Activated CD4-positive, CD25-positive, alpha-beta regulatory T cell treated with anti-CD3 and anti-CD28 coated beads, Interleukin-2, amount 50 U/mL, for 72 hours (primary cell): ENCODE measurements at regions not wholly inside any gene's neighbourhood (a gene's known extent, or its start where the extent isn't known, plus 50 kb on each side); places are given as distances from the start of the nearest gene placed in this dataset.

Source experiments
- DNase-seq: peaks from one replicate; pipeline ENCODE4 v3.0.0; 2021

DNA sequence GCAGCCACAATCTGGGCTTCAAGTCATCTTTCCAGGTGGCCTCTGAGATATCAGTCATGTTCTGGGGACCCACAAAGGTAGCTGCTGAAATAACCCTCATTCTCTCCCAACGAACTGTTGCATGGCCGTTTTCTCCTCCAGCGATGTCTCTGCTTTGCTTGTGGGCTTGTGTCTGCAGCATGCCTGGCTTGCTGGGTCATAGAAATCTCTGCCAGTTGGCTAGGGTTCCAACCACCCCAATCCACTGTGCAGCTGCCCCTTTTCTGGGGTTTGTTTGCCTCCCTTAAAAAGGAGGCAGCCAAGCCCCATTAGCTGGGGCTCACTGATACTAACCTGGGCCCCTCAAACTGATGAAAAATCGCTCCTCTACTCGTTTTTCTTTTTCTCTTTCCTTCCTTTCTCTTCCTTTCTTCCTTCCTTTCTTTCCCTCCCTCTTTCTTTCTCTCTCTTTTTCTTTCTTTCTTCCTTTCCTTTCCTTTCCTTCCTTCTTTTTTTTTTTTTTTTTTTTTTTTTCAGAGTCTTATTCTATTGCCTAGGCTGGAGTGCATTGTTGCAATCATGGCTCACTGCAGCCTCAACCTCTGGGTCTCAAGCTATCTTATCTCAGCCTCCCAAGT lies 680.0 kb downstream of the EPHA4 start:
- no peak for DNase-seq

DNA sequence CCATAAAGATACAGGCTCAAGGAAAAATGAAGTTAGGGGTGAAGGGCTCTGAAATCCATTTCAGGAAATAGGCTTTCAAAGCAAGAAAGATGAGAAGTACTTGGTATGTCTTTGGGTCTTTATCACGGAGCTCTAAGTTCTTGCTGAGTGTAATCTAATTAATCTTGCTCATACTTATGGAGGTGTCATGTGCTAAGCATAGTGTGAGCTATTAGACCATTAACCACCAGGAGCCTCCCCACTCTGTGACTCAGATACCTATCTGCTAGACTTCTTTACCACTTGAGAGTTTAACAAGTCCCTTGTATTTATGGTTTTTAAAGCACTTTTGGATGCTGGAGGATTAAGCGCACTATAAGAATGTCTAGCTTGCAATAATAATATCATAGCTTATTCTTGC lies 678.7 kb downstream of the EPHA4 start:
- no peak for DNase-seq

DNA sequence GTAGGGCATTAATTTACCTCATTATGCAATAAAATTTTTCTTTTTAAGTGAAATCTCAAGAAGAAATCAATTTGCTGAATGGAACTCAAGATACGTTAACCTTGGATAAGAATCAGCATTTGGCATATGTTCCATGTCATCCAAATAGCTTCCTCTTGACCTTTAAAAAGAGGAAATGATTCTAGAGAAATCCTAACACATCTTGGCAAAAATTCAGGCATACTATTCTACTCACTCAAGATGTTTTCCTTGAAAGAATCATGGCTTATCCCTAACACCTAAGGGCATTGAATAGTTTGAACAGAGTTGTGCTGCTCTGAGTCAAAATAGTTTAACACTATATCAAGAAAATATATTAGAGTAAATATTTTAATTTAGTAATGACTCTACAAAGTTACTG lies 678.0 kb downstream of the EPHA4 start:
- no peak for DNase-seq

DNA sequence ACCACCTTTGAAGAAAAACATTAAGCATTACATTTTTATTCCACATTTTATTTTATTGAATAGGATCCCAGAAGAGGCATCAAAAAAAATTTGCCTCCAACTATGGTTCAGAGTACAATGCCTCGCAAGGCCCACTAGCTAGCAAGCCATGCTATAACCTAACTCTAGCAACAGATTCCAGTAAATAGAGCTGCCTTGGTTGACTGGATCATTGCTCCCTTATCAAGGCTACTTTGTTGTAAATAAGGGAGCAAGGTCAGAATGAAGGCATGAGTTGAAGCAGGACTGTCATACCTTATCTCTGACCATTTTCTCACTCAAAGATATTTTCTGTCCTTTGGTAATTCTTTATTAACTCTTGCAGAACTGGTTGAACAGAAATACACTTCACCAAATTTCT lies 672.6 kb downstream of the EPHA4 start:
- DNase-seq: no peak

DNA sequence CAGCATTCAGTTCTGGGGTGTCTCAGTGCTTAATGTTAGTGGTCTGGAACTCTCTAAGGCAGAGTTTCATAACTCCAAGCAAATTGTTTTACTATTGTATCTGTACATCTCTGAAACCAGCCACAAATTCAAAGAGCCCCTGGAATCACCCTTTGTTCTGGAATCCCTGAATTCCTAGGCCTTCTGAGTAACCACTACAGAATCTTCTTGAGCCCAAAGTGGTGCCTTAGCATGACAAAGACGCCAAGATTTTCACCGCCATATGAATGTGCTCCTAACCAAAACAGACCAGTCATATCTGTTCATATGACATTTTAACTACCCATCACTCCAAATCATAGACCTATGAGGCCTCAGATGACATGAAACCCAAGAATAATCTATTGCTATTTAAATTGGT lies 668.1 kb downstream of the EPHA4 start:
- DNase-seq: no peak

DNA sequence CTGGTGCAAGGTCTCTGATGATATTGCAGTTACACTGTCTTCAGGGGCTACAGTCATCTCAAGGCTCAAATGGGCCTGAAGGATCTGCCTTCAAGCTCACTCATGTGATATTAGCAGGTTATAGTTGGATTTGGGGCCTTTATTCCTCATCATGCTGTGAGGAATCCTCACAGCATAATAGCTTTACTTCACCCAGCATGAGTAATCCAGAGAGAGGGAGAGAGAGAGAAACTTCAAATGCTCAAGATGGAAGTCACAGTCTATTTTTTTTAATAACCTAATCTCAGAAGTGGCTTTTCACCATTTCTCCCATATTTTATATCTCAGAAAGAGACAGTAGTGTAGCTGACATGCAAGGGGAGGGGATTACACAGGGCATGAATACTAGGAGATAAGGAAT lies 658.7 kb downstream of the EPHA4 start:
- DNase-seq: no peak

DNA sequence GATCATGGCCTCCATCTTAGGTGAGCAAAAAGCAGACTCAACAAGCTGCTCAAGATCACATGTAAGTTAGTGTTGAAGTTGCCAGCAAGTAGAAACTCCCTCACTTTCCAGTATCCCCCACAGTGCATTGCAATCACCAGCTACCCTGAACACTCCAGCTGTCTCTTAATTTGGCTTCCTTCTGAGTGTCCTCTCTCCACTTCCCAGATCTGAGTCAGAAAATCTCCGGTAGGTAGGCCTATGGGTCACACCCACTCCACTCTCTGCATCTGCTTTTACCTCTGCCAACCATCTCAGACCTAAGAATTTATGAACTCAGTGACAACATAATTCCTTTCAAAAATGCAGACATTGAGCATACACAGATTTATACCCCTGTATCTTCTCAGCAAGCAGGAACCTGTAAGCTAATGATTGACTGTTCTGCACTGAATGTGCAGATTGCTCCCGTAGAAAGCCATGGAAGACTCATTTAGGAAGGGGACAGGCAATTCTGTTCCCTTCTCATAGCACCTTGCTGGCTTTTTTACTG lies 656.9 kb downstream of the EPHA4 start:
- DNase-seq: no peak

DNA sequence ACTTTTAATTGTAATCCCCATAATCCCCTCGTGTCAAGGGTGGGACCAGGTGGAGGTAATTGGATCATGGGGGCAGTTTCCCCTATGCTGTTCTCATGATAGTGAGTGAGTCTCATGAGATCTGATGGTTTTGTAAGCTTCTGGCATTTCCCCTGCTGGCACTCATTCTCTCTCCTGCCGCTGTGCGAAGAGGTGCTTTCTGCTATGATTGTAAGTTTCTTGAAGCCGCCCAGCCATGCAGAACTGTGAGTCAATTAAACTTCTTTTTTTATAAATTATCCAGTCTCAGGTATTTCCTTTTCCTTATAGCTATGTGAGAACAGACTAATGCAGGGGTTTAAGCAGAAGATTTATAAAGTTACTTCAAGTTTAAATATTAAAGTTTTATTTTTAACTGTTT lies 655.2 kb downstream of the EPHA4 start:
- DNase-seq: no peak

DNA sequence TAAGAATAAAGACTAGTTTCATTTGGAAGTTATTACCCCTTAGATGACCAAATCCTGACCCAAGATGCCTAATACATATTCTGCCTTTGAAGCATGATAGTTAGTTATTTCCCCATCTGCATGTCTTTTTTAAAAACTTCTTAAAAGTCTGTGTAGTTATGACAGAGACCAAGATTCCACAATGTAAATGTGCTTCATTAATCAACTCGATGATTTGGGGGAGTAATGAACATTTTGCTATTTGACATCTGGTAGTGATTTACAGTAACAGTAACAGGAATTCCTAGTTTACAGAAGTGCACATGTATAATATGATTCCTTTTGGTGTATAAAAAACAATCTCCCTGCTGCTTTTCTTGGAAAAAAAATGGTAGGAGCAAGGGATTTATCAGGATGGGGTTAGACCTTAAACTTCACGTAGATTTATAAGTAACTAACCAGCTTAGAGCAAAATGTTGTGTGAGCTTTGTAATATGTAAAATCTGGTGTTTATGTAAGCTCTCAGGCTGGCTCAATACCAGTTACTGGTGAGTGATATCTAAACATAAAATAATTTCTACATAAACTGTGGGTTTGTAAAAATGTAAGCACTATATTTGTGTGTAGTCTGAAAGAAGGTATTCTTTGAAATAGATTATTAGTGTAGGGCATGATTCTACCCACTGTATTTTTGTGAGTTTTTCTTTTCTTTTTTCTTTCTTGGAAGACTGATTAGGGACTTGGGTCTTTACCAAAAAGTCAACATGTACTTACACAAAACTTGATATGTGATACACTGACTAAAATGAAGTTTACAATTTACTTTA lies 641.6 kb downstream of the EPHA4 start:
- DNase-seq: no peak

DNA sequence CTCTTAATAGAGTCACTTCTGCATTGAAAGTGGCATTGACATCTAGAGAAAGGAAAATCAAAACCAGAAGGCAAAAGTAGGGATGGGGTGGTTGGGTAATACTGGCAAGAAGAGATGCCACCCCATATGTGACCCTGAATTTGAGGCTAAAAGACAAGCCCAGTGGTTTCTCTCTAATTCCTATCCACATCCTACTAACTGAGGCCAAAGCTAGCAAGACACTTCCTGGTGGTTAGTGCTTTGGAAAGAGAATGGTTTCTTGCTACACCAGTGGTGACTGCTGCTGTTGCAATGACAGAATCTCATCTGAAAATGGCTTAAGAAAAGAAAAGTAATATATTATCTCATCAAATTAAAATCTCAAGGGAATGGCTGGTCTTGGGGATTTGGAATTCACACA lies 640.6 kb downstream of the EPHA4 start:
- no peak for DNase-seq

DNA sequence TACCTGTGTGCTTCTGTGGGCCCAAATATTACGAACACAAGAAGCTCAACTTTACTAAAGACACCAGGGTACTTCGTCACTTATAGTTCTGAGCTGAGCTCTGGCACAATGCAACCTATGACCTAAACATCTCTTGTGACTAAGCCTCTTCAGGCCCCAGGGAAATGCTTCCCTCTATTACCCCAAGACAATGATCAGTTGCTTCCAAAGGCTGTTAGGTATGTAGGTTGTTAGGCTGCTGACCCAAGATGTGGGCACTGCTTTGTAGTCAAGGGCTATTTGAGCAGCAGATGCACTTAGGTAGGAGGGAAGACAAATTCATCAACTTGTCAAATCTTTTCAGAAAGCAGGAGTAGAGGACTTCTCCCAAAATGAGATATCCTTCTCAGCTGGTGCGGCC lies 640.1 kb downstream of the EPHA4 start:
- no peak for DNase-seq

DNA sequence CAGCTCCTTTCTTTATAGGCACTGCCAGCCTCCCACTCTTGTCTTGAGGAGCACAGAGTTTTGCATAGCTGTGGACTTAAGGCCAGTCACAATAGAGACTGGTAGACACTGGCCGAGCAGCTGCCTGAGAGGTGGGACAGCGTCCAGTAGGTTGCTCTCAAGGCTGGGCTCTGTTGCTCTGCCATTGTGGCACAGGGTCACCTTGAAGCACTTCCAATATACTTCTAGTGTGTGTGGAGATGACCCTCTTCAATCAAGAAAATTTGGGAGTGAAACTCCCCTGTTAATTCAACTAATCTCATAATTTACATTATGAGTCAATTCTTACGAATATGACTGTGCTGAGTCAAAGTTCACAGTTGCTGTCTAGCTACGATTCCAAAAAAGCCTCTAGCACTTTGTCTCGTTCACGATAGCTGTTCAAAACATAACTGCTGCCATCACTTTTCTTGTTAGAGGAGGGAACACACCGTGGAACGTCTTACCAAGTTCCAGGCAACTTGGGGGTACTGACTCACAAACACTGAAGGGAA lies 636.2 kb downstream of the EPHA4 start:
- DNase-seq: no peak

DNA sequence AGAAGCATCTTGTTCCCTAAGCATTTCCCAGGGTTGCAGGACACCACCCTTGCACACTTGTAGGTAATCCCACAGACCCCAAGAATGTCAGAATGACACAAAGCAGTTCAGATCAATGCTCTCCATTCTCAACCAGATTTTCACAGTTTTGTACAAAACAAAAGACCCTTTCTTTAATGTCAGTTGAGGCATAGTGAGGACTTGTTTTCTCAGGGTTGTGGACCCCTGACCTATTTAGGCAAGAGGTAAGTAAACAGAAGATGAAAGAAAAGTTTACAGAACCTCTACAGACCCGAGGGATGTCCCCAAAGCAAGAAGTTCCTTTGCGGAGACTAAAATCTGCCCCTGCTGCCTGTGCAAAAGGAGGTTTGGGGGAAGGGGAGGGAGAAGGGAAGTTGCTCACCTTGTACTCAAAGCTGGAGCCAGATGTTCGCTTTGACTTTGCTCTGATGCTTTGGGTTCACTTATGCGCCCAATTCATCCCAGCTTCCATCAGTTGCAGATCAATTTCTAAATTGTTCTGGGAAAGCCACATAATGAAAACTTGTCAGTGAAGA lies 635.4 kb downstream of the EPHA4 start:
- no peak for DNase-seq

DNA sequence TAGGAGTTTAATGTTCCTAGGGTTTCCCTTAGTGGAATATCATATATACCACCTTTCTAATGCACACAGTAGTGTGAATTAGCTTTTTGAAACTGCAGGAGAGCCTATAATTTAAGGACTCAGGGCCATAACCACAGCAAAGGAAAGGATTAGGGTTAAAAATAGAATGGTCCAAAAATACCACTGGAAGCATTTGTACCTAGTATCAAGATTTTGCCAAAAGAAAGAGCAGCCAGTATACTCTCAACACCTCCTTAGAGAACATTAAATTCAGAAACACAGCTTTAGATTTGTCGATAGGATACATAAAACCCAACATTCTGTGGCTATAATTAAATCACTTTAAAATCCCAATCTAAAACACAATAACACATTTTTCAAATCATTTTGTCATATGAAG lies 634.9 kb downstream of the EPHA4 start:
- DNase-seq: no peak

DNA sequence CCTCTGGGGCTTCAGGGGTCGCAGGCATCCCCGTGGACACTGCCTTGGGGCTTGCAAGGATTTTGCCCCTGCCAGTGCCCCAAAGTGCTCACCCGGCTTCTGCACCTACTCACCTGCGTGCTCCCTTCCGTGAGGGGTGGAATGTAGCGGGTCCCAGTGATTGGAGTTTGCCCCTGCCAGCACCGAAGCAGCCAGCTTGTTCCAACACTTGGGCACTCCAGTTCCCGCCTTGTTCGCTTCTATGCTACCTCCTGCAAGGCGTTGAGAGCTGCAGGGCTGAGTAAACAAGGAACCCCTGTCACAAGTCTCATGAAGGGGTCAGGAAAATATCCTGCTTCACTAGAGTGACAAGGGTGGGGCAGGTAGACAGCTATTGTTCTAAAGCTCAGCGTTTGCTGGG lies 631.5 kb downstream of the EPHA4 start:
- DNase-seq: no peak

DNA sequence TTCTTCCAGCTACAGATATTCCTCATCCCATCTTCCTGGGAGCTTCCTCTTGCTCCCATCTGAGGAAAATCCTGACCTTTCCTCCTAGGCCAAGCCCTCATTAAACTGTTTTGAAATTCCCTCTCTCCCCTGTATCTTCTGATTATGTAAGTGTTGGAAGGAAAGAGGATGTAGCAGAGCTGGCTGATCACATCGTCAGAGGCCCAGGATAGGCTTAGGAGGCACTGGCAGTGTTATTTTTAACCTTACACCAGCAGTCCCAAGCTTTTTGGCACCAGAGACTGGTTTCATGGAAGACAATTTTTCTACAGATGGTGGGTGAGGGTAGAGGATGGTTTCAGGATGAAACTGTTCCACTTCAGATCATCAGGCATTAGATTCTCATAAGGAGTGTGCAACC lies 630.4 kb downstream of the EPHA4 start:
- no peak for DNase-seq

DNA sequence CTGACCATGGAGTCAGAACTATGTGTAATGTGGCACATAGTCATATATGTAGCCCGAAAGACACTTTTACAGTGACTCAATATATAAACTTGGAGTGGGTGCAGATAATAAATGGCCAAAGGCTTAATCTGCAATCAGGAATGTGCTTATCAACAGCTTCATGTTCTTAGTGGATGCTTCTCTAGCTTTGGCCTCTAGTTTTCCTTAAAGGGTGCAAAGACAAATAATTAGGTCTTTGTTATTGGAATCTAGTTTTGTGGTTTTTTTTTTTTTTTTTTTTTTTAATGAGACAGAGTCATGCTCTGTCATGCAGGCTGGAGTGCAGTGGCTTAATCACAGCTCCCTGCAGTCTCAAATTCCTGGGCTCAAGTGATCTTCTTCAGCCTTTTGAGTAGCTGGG lies 625.6 kb downstream of the EPHA4 start:
- DNase-seq: no peak

DNA sequence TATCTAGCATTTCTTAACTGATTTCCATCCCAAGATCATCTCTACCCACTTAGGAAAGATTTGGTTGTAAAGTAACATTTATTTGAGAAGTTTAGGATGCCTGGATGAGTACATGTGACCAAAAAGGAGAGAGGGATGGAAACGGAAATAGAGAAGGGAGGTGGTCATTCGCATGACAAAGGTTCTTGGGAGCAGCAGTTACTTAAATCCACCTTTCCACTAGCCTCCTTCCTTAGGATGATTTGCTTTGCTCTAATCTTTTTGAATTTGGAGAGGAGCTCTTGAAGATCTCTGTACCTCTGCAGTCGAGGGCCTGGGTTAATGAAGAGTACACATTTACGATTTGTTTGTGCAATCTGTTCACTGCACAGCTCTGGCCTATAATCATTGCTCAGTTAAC lies 623.5 kb downstream of the EPHA4 start:
- no peak for DNase-seq

DNA sequence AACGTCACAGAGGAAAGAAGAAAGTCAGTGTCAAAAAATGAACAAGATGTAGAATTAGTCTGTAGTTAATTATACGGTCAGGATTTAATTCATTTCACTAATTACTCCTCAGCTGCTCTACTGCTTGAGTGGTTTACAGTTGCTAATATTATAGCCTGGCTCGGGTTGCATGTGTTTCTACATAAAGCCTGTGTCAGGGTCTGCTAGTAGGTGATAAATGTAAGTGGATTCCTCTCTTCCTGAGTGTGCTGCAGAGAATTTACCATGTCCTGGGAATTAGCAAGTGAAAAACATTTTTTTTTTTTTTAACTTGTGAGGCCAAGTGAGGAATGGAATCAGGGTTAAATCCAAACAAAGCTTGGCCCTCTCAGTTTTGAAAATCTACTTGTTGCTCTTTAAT lies 622.6 kb downstream of the EPHA4 start:
- DNase-seq: no peak

DNA sequence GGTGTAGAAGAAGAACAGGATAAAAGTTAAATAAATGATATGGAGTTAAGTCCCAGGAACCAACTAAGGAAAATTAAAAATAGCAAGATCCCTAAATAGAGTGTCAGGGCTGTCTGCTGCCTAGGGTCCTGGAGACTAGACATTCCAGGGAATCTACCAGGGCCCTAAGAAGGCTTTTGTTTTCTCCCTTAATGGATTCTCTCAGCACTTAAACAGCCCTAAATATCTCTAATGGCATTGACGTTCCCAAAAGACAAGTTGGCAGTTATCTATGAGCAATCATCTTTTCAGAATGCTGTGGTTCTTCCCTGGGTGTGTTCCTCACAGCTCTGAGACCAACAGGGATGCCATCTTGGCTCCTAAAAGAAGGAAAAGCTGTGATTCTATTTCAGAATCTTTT lies 616.3 kb downstream of the EPHA4 start:
- DNase-seq: no peak

DNA sequence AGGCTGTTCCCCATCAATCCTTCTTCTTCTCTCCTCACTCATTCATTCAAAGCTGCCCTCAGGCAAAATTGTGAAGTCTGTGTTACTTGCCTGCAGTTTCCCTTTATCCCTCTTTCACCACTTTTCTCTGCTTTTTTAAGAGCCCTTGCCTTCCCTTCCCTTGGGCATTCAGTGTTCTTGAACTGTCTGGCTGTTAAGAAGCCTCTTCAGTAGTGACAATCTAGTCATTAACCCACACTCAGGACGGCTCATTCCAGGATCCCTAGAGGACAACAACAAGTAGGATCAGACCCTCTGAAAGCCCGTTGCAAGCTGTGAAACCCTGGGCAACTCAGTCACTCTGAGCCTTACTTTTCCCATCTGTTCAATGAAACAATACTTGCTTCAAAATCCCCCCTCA lies 615.7 kb downstream of the EPHA4 start:
- DNase-seq: no peak

DNA sequence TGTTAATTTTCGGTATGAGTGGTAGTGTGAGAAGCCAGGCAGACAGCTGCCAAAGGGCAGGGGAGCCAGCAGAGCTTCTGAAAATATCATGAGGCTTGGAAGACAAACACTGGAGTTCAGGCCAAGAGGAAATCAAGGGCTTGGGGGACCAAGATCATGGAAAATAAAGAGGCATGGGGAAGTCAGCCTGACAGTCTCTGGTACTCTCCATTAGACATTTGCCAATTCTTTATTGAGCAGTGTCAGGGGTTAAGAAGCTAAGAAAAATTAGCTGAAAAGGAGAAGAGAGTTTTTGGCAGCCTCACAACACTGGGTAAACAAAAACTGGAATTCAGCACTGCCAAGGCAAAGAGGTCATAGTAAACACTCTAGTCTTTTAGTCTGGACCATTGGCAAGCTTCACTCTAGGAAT lies 612.7 kb downstream of the EPHA4 start:
- no peak for DNase-seq

DNA sequence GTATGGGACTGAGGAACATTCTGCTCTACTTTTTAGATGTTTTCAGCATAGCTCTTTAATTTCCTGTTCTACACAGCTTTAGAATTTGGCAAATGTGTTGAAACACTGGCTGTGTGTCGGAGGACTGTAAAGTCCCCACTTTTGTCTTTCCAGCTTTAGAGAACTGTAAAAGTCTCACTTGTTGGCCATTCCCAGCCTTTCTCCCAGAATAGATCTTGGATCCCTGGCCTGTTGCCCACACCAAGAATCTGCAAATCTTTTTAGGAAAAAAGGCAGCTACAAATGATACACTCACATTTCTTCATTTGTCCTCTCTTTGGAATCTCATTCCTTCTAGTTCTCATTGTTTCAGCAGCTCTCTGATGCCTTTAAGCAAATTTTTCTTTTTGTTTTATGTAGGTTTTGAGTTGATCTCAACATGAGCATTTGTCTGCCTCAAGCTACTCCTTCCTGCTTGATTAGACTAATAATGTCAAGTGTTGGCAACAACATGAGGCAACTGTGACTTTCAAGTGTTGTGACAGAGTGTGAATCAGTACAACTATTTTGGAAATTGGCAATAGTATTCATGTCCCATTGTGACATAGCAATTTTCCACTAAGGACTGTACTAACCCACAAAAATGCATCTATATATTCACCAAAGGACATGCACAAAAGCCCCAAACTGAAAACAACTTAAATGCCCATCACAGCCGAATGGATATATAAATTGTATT lies 610.8 kb downstream of the EPHA4 start:
- no peak for DNase-seq
